GM12891 (cell line): ENCODE measurements at regions not wholly inside any gene's neighbourhood (a gene's known extent, or its start where the extent isn't known, plus 50 kb on each side); places are given as distances from the start of the nearest gene placed in this dataset.
"Not testable (repeated sequence)": the region's sequence is repeated elsewhere in the genome, so short reads cannot be mapped to it uniquely, and the experiment has no call there.

Experiments used
- PAX5 ChIP-seq: IDR thresholded peaks from 2 replicates; pipeline ENCODE4 v1.6.1; 2011; ENCODE audit warnings: low read length, moderate library complexity, mild to moderate bottlenecking; ENCODE audit not compliant: insufficient read depth, severe bottlenecking
- POLR2A ChIP-seq: IDR thresholded peaks from 2 replicates; pipeline ENCODE4 v1.6.1; 2011; ENCODE audit warnings: low read depth, low read length, control low read depth
- POLR2AphosphoS5 ChIP-seq: IDR thresholded peaks from 2 replicates; pipeline ENCODE4 v1.6.1; 2011; ENCODE audit warnings: low read depth, low read length, control low read depth
- POU2F2 ChIP-seq: IDR thresholded peaks from 2 replicates; pipeline ENCODE4 v1.6.1; 2011; ENCODE audit warnings: low read depth, mild to moderate bottlenecking, control low read depth, low read length, moderate library complexity
- SPI1 ChIP-seq: IDR thresholded peaks from 2 replicates; pipeline ENCODE4 v1.6.1; 2011; ENCODE audit warnings: low read depth, low read length, control low read depth
- TAF1 ChIP-seq: IDR thresholded peaks from 2 replicates; pipeline ENCODE4 v1.6.1; 2011; ENCODE audit warnings: low read depth, low read length, control low read depth

GRCh38 chrY:18421457-18421856 is 125.1 kb upstream of the HSFY1 start:
- TF ChIP-seq POLR2A, POLR2AphosphoS5, TAF1, POU2F2, SPI1, PAX5: not testable (repeated sequence)
